Activated T-cell treated with anti-CD3 and anti-CD28 coated beads for 1 hour (primary cell): ENCODE measurements at regions not wholly inside any gene's neighbourhood (a gene's known extent, or its start where the extent isn't known, plus 50 kb on each side); places are given as distances from the start of the nearest gene placed in this dataset.

ENCODE experiments used
- DNase-seq: peaks from one replicate; pipeline ENCODE4 v3.0.0-alpha.2; 2020; ENCODE audit warnings: low read depth

DNA sequence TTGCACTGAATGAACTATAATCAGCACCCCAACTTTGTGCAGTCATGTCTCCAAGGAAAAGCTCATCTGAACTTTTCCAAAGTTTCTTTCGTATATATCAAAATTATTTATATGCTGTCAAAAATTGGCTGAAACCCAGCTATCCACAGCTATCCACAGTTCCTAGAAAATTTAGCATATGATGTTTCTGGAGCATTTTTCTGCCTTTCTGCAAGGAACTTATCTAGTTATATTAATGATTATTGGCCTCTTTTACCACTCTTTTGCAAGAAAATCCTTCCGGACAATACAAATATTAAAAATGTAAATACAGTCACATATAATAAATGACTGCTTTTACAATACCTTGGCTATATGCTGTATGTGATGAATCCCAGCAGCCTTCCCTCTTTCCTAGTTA is 270.2 kb downstream of the TMEM167A start:
- DNase-seq, result no peak

- DNase-seq, result no peak
These were observed 270.7 kb downstream of the TMEM167A start for GRCh38 chr5:82806513-82806912.

- DNase-seq, result no peak
These were observed 273.0 kb downstream of the TMEM167A start for GRCh38 chr5:82804155-82804690.

GRCh38 chr5:82802954-82803353 is 274.2 kb downstream of the TMEM167A start:
- no peak for DNase-seq

DNA sequence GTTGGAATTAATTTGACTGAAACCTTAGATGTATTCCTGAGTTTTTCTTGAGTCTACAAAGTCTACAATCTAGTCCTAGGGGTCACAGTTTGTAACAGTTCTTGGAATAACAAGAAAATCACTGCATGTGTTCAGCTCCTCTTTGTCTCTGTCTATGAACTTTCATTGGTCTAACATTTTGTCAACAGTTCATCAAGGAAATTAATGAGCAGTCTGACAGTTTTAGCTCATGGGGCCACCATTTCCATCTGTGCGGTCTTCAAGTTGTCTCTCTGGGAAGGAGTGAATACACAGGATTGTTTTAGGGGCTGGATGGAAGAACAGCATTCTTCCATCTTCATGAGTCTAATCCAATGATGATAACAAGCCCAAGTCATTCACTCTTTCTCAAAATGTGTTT is 276.4 kb downstream of the TMEM167A start:
- DNase-seq, result no peak

DNA sequence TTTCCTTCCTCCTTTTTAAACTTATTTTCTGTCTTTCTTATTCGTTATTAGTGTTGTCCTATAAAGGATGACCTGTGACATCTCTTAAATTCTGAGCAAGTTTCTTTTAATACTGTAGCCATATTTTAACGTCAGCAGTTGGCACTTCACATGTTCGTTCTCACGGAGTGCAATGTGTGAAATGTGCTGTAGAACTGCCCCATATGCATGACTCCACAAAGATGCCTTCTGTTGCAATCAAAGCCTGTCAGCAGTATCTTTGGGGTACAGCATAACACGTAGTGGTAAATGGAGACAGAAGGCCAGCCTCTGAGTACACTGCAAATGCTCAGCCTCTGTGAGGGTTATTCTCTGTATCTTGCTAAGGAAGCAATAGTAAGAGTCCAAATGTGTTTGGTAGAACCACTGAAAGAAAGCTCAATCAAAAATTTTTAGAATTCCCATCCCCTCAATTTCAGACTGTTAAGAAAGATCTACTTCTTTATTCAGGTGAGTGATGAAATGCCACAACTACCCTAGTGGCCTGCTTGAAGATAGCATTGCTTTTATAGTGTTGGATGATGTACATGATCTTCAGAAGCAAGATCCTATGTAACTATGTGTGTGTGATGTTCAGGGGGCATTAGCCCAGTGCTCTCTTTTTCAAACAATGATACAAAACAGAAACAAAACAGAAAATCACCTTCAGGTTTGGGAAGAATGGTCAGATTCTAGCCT is 277.7 kb downstream of the TMEM167A start:
- no peak for DNase-seq

DNA sequence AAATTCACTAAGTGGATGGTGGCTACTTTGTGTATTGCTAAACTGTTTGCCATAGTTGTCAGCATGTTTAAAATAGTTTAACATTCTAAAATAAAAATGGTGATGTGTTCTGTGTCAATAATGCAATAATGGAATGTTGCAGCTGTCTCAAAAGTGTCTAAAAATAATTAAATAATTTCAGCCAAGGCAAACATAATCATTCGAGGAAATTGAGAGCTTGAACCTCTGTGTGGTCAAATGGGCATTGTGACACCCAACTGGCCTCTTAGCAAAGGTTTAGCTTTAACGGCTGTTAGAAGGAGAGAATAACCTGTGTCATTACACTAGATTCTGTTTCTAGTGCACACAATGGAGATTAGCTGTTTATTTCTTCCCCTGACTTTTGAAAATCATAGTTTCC is 278.5 kb downstream of the TMEM167A start:
- DNase-seq, result no peak

DNA sequence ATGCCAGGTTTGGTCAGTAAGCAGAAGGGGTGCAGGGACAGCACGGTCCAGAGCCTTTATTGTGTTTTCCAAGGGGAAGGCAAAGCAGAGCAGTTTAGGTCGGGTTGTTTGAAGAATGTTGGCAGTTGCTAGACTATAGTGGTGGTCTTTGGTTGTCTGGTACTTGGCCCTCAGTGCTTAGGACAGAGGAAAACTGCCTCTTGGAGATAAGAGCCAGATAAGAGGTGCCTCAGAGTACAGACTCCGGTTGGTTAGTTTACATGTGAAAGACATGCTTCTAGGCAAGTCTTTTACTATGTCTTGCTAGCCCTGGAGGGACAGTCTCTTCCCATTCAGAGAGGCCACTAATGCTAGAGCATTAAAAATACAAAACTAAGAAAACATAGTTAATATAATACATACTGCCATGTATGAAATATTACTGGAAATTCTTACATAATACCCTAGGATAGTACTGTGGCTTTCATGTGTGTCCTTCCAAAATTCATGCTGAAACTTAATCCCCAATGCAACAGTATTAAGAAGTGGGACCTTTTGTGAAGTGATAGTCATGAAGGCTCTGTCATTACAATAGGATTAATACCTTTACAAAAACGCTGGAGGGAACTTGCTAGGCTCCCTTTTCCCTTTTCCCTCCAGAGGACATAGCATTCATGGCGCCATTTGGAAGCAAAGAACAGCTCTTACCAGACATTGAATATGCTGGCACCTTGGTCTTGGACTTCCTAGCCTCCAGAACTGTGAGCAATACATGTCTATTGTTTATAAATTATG is 280.4 kb downstream of the TMEM167A start:
- DNase-seq, result no peak

GRCh38 chr5:82794876-82795275 is 282.3 kb downstream of the TMEM167A start:
- no peak for DNase-seq

DNA sequence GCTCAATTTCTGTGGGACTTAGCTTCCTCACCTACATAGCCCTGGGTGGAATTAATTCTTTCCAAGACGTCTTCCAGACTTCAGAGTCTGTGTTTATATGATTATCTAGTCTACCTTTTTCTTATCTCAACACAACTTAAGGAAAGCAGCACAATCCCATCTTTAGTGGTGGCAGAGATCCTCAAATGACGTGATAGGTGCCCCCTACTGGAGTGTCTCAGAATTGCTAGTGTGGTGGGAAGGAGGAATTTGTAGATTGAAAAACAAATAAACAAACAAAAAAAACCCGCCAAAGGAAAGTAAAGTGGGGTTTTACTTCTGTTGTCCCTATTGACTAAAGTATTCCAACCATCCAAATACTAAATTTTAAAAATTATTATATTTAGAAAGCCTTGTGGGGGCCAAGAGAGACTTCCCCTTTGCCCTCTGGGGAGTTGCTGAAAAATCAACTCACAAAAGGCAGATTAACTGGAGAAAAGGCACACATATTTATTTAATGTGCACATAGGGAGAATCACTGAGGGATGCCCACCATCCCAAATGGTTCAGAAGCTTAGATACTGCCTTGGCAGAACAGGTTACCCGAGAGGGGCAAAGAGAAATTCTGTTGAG is 283.3 kb downstream of the TMEM167A start:
- peak; percentile 18 for DNase-seq

GRCh38 chr5:82792096-82792495 is 285.1 kb downstream of the TMEM167A start:
- no peak for DNase-seq

- DNase-seq, result no peak
These were observed 288.1 kb downstream of the TMEM167A start for GRCh38 chr5:82789095-82789494.

GRCh38 chr5:82786748-82787147 is 290.4 kb downstream of the TMEM167A start:
- no peak for DNase-seq

DNA sequence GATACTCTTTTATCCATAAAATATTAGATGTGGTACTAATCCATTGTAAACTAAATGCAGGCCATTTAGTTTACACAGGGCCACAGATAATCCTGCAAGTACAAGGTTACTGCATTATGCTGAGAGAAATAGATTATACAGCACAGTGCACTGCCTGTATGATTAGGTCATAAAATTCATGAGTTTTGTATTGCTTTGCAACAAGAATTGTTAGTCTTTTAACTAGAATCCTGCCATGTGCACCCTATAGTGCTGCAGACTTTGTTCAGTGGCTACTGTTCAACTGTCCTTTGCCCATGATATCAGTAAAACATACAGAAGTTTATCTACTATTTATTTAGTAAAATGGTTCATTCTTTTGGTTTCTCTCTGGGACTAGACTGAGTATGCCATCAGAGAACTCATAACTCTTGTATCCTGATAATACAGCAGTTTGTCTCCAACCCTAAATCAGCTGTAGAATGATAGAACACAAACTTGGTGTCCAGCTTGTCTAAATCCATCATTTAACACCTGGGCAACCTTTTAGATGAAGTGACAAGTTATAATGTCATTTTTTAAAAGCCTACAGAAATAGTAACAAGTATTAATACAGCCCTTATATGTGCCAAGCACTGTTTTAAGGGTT is 291.2 kb downstream of the TMEM167A start:
- no peak for DNase-seq

DNA sequence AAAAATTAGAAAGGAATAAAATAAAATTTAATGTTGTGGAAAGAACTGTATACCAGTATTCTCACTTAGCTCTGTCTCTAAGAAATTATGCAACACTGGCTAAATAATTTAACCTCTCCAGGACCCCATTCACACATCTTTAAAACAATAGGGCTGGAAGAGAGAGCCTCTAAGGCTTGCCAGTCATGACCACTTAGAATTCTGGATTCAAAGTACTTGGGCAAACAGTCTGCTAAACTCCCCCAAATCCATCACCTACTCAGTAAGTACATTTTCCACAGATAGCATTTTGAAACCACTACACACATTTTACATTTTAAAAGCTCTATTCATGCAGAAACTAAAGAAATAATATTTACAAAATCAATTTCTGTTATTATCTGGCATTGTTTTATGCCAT is 291.7 kb downstream of the TMEM167A start:
- DNase-seq, result no peak

DNA sequence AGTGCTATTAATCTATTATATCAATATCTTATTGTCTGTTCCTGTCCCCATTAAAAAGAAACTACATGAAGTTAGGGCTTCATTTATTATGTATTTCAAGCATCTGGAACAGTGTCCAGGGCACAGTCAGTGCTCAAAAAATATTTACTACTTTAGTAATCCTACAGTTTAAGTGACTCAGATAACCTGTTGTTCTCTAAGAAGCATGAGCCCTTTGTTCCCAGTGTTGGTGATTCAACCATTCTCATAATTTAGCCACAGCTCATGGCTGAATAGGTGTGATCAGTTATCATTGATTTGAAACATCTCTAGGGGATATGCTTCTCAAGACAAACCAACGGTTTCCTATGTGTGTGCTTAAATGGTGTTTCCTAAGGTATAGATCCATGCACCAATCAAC is 292.7 kb downstream of the TMEM167A start:
- DNase-seq, result no peak

GRCh38 chr5:82777106-82777505 is 300.1 kb downstream of the TMEM167A start:
- DNase-seq, result no peak

- no peak for DNase-seq
These were observed 304.9 kb downstream of the TMEM167A start for GRCh38 chr5:82772281-82772680.

GRCh38 chr5:82766206-82766605 is 311.0 kb downstream of the TMEM167A start:
- DNase-seq, result no peak

- DNase-seq, result no peak
These were observed 311.4 kb downstream of the TMEM167A start for GRCh38 chr5:82765765-82766164.

DNA sequence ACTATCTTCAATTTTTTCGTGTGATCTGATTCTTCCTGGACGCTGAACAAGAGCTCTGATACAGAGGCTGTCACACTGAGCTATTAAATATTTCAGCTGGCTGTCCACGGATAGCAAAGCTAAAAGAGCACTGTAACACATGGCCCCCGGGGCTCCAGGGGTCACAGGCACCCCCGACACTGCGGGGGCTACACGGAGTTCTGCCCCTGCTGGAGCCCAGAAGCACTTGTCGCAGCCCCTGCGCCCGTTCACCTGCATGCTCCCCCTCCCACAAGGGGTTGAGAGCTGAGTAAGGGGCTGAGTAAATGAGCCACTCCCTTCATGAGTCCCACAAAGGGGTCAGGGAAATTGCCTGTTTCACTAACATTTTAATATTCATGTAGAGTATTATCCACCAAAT is 316.3 kb downstream of the TMEM167A start:
- DNase-seq, result no peak

GRCh38 chr5:82758881-82759280 is 318.3 kb downstream of the TMEM167A start:
- no peak for DNase-seq

DNA sequence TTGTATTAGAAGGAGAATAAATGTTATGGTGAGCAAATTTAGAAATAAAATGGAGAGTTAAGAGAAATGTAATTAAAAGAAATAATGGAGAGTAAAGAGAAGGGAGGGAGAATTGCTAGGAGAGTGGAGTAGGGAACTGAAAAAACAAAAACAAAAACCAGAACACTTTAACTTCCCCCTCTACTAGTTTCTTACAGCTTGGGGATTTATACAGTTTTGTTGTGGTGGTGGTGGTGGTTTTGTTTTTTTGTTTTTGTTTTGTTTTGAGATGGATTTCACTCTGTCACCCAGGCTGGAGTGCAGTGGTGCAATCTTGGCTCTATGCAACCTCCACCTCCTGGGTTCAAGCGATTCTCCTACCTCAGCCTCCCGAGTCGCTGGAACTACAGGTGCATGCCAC is 322.4 kb downstream of the TMEM167A start:
- no peak for DNase-seq
